GM13977 (cell line): ENCODE measurements at regions not wholly inside any gene's neighbourhood (a gene's known extent, or its start where the extent isn't known, plus 50 kb on each side); places are given as distances from the start of the nearest gene placed in this dataset.
"Not testable (repeated sequence)": the region's sequence is repeated elsewhere in the genome, so short reads cannot be mapped to it uniquely, and the experiment has no call there.

Source experiments
- DNase-seq: peaks from one replicate; pipeline ENCODE4 v3.0.0; 2012; ENCODE audit warnings: low spot score
- CTCF ChIP-seq: IDR thresholded peaks from 2 replicates; pipeline ENCODE4 v1.5.1; 2012; ENCODE audit warnings: mild to moderate bottlenecking, control low read depth; ENCODE audit not compliant: insufficient read depth; ENCODE audit errors: extremely low read depth, missing control alignments
- in situ Hi-C: fragments of 300-500 bp; cut with MboI; formaldehyde crosslinking; loops from one replicate; pipeline ENCODE4 v1.12.0; 2022; ENCODE audit warnings: low sequenced_read_pairs, low pct_unique_long_range_greater_than_20kb, mixed read lengths, inconsistent platforms; ENCODE audit not compliant: unreplicated experiment

- in situ Hi-C loops: no loop called here
- TF ChIP-seq CTCF: no peak
- DNase-seq: no peak
These were observed 426.2 kb upstream of the BCHE start for GRCh38 chr3:166263460-166263859.

- in situ Hi-C loops, DNase-seq: not testable (repeated sequence)
These were observed 421.1 kb upstream of the BCHE start for GRCh38 chr3:166258293-166258850.

- no peak for DNase-seq
- TF ChIP-seq CTCF: no peak
- in situ Hi-C loops: no loop called here
These were observed 420.5 kb upstream of the BCHE start for GRCh38 chr3:166257715-166258114.

GRCh38 chr3:166248784-166249183 is 411.6 kb upstream of the BCHE start:
- in situ Hi-C loops: no loop called here
- DNase-seq: no peak
- TF ChIP-seq CTCF: no peak

GRCh38 chr3:166243511-166243910 is 406.3 kb upstream of the BCHE start:
- no peak for DNase-seq
- TF ChIP-seq CTCF: no peak
- in situ Hi-C loops: no loop called here

- no peak for TF ChIP-seq CTCF
- in situ Hi-C loops: no loop called here
- no peak for DNase-seq
These were observed 385.9 kb upstream of the BCHE start for GRCh38 chr3:166223120-166223519.

GRCh38 chr3:166211451-166211850 is 374.2 kb upstream of the BCHE start:
- no peak for TF ChIP-seq CTCF
- in situ Hi-C loops: no loop called here
- no peak for DNase-seq
